HepG2 (cell line): ENCODE measurements at regions not wholly inside any gene's neighbourhood (a gene's known extent, or its start where the extent isn't known, plus 50 kb on each side); places are given as distances from the start of the nearest gene placed in this dataset.

Experiments used
- ATAC-seq: fragments of 200-7000 bp; cut with Tn5 transposase; 3 replicates; pipeline ENCODE4 v1.9.1; 2020; ENCODE audit warnings: mild to moderate bottlenecking, moderate library complexity
- BruUV-seq: library from RNA; stranded (reverse); fragments of 400-500 nt; replicated peaks from 2 replicates; lab custom pipeline; 2021; lab: Mats Ljungman, UMichigan
- CTCF ChIA-PET: fragments of 300-600 bp; formaldehyde crosslinking; extraction: SDS; loops from one replicate; lab custom pipeline; 2021; ENCODE audit warnings: low total read pairs, inconsistent platforms, low intra/inter-chr PET ratio; lab: Yijun Ruan, JAX
- POLR2A ChIA-PET: fragments of 350-600 bp; sonication (Branson Sonifier 250); formaldehyde crosslinking; loops from one replicate; lab custom pipeline; 2020; ENCODE audit warnings: antibody characterized with exemption, inconsistent platforms; lab: Yijun Ruan, JAX
- DNase-seq: peaks from one replicate; pipeline ENCODE4 v3.0.0-alpha.2; 2015; ENCODE audit warnings: low spot score
- FAIRE-seq: peaks from 3 replicates; lab custom pipeline; 2011; peaks lifted over from hg19 to GRCh38; lab: Jason Lieb, UNC
- H2AFZ ChIP-seq: one replicate; pipeline ENCODE4 v1.6.1; 2011; ENCODE audit warnings: low read length, inconsistent platforms
- H3K27ac ChIP-seq: fragments of 300-600 bp; 3 replicates; pipeline ENCODE4 v1.8.0; 2011; ENCODE audit warnings: mixed run types, mild to moderate bottlenecking, mixed read lengths, low read length, inconsistent platforms; ENCODE audit not compliant: insufficient read depth; ENCODE audit errors: extremely low read length
- H3K27me3 ChIP-seq, 2 experiments: fragments of 200-600 bp in 1 of 2; 2 replicates in 1 of 2; 3 replicates in 1 of 2; pipeline versions ENCODE4 v1.6.0 to v1.8.0; 2011; ENCODE audit warnings: low read length in 2 of 2, mild to moderate bottlenecking in 2 of 2, moderate library complexity in 2 of 2, inconsistent platforms in 1 of 2; ENCODE audit not compliant: insufficient read depth in 2 of 2, control insufficient read depth in 1 of 2
- H3K36me3 ChIP-seq, 2 experiments: fragments of 200-600 bp in 1 of 2; replicated peaks in 1 of 2; 2 replicates in 1 of 2; 3 replicates in 1 of 2; pipeline versions ENCODE4 v1.5.1 to v1.8.0; 2011; ENCODE audit warnings: low read length in 2 of 2, inconsistent platforms in 1 of 2; ENCODE audit not compliant: insufficient read depth in 2 of 2, control insufficient read depth in 1 of 2
- H3K4me1 ChIP-seq: 2 replicates; pipeline ENCODE4 v1.5.1; 2012; ENCODE audit warnings: low read length, inconsistent platforms; ENCODE audit not compliant: insufficient read depth
- H3K4me2 ChIP-seq: 2 replicates; pipeline ENCODE4 v1.6.0; 2011; ENCODE audit warnings: low read depth, low read length, inconsistent platforms
- H3K4me3 ChIP-seq, 3 experiments: fragments of 200-600 bp in 1 of 3; sonication (generic), shearing (Covaris generic) in 1 of 3; replicated peaks in 1 of 3; 2 replicates each; pipeline ENCODE4 v1.5.1; 2011 to 2016; ENCODE audit warnings: low read length in 3 of 3, inconsistent platforms in 2 of 3, low read depth in 2 of 3, mild to moderate bottlenecking in 2 of 3, control low read depth in 1 of 3, mixed read lengths in 1 of 3; ENCODE audit not compliant: insufficient read depth in 1 of 3
- H3K79me2 ChIP-seq: one replicate; pipeline ENCODE4 v1.6.1; 2011; ENCODE audit warnings: low read length, inconsistent platforms; ENCODE audit not compliant: insufficient read depth
- H3K9ac ChIP-seq: 2 replicates; pipeline ENCODE4 v1.6.0; 2011; ENCODE audit warnings: mild to moderate bottlenecking, low read depth, low read length, inconsistent platforms; ENCODE audit not compliant: insufficient read depth
- H3K9me3 ChIP-seq: 2 replicates; pipeline ENCODE4 v1.5.1; 2012; ENCODE audit warnings: mild to moderate bottlenecking, low read length
- H4K20me1 ChIP-seq: 2 replicates; pipeline ENCODE4 v1.6.0; 2011; ENCODE audit warnings: inconsistent platforms, mild to moderate bottlenecking, low read length, moderate library complexity; ENCODE audit not compliant: insufficient read depth
- HOXA9 ChIP-seq: sonication (generic); formaldehyde crosslinking; IDR thresholded peaks from 2 replicates; pipeline ENCODE4 v1.8.1; 2022; ENCODE audit warnings: missing genetic modification reagents, mild to moderate bottlenecking, moderate library complexity, borderline replicate concordance
- JUN ChIP-seq: sonication (generic); formaldehyde crosslinking; IDR thresholded peaks from 2 replicates; pipeline ENCODE4 v1.4.0; 2020; ENCODE audit warnings: mild to moderate bottlenecking, missing genetic modification reagents
- STAG1 ChIP-seq: sonication (generic); formaldehyde crosslinking; IDR thresholded peaks from 2 replicates; pipeline ENCODE4 v1.4.0; 2020; ENCODE audit warnings: missing genetic modification reagents
- ZNF788 ChIP-seq: sonication (generic); formaldehyde crosslinking; IDR thresholded peaks from 2 replicates; pipeline ENCODE4 v1.5.0; 2020; ENCODE audit warnings: mild to moderate bottlenecking, missing genetic modification reagents, borderline replicate concordance
- WGBS: methylation state at CpG from one replicate; pipeline ENCODE4 v1.1.6; 2017; ENCODE audit warnings: low lambda C conversion rate; 5-methylcytosine and 5-hydroxymethylcytosine counted together
- in situ Hi-C: cut with HindIII; loops from 2 replicates; pipeline ENCODE4 v1.10.0; 2017; ENCODE audit warnings: low pct_unique_long_range_greater_than_20kb; ENCODE audit not compliant: extremely low pct_ligation_motif_present
- intact Hi-C: fragments of 100-400 bp; cut with micrococcal nuclease; formaldehyde crosslinking; loops from one replicate; pipeline ENCODE4 v1.10.0; 2022; ENCODE audit not compliant: unreplicated experiment
- TF ChIP-seq, protein P1 (sequence below): sonication (generic); formaldehyde crosslinking; IDR thresholded peaks from 2 replicates; pipeline ENCODE4 v1.4.0; 2020; ENCODE audit warnings: missing genetic modification reagents
- TF ChIP-seq, protein P2 (sequence below): sonication (generic); formaldehyde crosslinking; IDR thresholded peaks from 2 replicates; pipeline ENCODE4 v1.5.0; 2020; ENCODE audit warnings: mild to moderate bottlenecking, missing genetic modification reagents, moderate library complexity

DNA sequence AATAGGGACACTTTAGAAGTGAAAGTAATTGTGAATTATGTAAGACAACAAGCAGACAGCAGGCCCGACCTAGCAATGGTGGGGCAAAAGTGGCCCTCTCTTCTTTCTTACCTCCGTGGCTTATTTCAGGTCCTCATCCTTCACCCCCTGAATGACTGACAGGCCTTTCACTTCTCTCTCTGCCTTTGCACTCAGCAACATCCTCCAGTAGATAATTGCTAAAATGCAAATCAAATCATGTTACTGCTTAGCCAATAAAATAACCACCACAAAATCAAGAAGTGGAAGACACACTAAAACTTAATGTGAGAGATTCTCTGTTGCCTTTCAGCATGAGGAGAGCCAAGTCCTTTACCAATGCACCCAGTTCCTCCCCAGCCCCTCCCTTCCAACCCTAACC, 274.6 kb upstream of the ZNF32 start:
- Histone ChIP-seq H3K79me2 (no peaks in the 10 kb centered on the region), H4K20me1 (no peaks in the 10 kb centered on the region), H3K9me3 (no peaks in the 10 kb centered on the region), H3K4me2 (no peak overlapping the region), H3K36me3 (no peaks in the 10 kb centered on the region), H2AFZ (no peak overlapping the region), H3K4me3 (no peak overlapping the region), H3K4me1 (no peaks in the 10 kb centered on the region), H3K27ac (no peak overlapping the region), H3K9ac (no peak overlapping the region), H3K27me3 (peaks cover 0 to 9% of the 10 kb centered on the region in 2 experiments; a peak in 1 of 5 replicates)
- POLR2A ChIA-PET, result no interaction called here
- DNase-seq (no peak), FAIRE-seq (no peak), ATAC-seq (no peak)
- in situ Hi-C loops, result no loop called here
- TF ChIP-seq JUN, result no peak
- intact Hi-C loops, result loop anchor here (10.0 kb wide), 1 partner anchor 461 kb away; the partner anchor contains the start of gene CXCL12
- WGBS, result 3% methylated on average over 2 of the region's 2 CpGs
- BruUV-seq, result no TSS peak
- CTCF ChIA-PET, result no interaction called here

DNA sequence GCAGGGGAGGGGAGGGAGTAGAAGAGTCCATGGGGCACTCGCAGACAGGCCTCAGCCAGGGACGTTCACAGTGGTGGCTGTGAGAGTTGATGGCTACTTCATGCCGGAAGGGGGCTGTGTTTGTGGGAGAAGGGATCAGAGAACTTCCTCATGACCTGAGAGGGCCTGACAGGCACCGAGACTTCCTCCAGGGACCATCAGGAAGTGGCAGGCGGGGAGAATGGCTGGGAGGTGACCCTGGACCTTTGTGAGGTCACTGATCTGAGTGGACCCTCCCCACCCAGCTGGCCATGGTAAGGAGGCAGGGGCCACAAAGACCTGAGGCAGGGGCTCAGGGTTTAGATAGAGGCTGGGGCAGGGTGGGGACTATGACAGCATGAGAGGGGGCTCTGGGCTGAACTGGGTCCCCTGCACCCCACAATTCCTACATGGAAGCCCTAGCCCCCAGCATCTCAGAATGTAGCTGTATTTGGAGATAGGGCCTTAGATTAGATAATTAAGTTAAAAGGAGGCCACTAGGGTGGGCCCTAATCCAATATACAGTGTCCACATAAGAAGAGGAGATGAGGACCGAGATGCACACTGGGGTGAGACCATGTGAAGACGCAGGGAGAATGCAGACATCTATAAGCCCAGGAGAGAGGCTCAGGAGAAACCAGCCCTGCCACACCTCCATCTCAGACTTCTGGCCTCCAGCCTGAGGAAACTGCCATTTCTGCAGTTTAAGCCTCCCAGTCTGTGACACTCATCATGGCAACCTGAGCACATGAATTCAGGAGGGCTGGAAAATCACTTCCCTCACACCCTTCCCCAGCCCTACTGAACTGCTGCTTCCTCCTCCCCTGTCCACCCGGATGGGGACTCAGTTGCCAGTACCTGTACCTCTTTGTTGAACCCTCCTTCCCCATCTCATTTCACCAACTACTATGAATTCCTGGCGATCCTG, 273.9 kb upstream of the ZNF32 start:
- H3K9ac ChIP-seq, result no peak overlapping the region
- DNase-seq (no peak), FAIRE-seq (no peak), ATAC-seq (no peak; the same call in 2 of the 3 replicates)
- TF ChIP-seq, protein P1, sequence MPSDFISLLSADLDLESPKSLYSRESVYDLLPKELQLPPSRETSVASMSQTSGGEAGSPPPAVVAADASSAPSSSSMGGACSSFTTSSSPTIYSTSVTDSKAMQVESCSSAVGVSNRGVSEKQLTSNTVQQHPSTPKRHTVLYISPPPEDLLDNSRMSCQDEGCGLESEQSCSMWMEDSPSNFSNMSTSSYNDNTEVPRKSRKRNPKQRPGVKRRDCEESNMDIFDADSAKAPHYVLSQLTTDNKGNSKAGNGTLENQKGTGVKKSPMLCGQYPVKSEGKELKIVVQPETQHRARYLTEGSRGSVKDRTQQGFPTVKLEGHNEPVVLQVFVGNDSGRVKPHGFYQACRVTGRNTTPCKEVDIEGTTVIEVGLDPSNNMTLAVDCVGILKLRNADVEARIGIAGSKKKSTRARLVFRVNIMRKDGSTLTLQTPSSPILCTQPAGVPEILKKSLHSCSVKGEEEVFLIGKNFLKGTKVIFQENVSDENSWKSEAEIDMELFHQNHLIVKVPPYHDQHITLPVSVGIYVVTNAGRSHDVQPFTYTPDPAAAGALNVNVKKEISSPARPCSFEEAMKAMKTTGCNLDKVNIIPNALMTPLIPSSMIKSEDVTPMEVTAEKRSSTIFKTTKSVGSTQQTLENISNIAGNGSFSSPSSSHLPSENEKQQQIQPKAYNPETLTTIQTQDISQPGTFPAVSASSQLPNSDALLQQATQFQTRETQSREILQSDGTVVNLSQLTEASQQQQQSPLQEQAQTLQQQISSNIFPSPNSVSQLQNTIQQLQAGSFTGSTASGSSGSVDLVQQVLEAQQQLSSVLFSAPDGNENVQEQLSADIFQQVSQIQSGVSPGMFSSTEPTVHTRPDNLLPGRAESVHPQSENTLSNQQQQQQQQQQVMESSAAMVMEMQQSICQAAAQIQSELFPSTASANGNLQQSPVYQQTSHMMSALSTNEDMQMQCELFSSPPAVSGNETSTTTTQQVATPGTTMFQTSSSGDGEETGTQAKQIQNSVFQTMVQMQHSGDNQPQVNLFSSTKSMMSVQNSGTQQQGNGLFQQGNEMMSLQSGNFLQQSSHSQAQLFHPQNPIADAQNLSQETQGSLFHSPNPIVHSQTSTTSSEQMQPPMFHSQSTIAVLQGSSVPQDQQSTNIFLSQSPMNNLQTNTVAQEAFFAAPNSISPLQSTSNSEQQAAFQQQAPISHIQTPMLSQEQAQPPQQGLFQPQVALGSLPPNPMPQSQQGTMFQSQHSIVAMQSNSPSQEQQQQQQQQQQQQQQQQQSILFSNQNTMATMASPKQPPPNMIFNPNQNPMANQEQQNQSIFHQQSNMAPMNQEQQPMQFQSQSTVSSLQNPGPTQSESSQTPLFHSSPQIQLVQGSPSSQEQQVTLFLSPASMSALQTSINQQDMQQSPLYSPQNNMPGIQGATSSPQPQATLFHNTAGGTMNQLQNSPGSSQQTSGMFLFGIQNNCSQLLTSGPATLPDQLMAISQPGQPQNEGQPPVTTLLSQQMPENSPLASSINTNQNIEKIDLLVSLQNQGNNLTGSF (CRISPR knock-in tag), result no peak
- TF ChIP-seq, protein P2, sequence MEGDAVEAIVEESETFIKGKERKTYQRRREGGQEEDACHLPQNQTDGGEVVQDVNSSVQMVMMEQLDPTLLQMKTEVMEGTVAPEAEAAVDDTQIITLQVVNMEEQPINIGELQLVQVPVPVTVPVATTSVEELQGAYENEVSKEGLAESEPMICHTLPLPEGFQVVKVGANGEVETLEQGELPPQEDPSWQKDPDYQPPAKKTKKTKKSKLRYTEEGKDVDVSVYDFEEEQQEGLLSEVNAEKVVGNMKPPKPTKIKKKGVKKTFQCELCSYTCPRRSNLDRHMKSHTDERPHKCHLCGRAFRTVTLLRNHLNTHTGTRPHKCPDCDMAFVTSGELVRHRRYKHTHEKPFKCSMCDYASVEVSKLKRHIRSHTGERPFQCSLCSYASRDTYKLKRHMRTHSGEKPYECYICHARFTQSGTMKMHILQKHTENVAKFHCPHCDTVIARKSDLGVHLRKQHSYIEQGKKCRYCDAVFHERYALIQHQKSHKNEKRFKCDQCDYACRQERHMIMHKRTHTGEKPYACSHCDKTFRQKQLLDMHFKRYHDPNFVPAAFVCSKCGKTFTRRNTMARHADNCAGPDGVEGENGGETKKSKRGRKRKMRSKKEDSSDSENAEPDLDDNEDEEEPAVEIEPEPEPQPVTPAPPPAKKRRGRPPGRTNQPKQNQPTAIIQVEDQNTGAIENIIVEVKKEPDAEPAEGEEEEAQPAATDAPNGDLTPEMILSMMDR (CRISPR knock-in tag), result peak; percentile 28
- TF ChIP-seq HOXA9, result no peak
- TF ChIP-seq STAG1 (CRISPR knock-in tag), result peak; percentile 56
- TF ChIP-seq ZNF788 (CRISPR knock-in tag), result no peak
- H4K20me1 ChIP-seq, result no peaks in the 10 kb centered on the region
- in situ Hi-C loops (no loop called here), intact Hi-C loops (loop anchor here (10.0 kb wide), 1 partner anchor 462 kb away; the partner anchor contains the start of gene CXCL12)
- H3K4me2 ChIP-seq, result no peak overlapping the region
- H3K27me3 ChIP-seq, result peaks cover 0 to 9% of the 10 kb centered on the region in 2 experiments; a peak in 1 of 5 replicates
- H3K9me3 ChIP-seq, result no peaks in the 10 kb centered on the region
- H3K4me3 ChIP-seq, result no peak overlapping the region
- CTCF ChIA-PET, result no interaction called here
- no TSS peak for BruUV-seq
- H2AFZ ChIP-seq, result no peak overlapping the region
- no peaks in the 10 kb centered on the region for H3K79me2 ChIP-seq
- no peaks in the 10 kb centered on the region for H3K4me1 ChIP-seq
- WGBS, result 20% methylated on average over 8 of the region's 9 CpGs
- POLR2A ChIA-PET, result no interaction called here
- H3K36me3 ChIP-seq, result no peaks in the 10 kb centered on the region
- H3K27ac ChIP-seq, result no peak overlapping the region
